ENCODE measurements at regions not wholly inside any gene's neighbourhood (a gene's known extent, or its start where the extent isn't known, plus 50 kb on each side); places are given as distances from the start of the nearest gene placed in this dataset.

GRCh38 chrX:148372925-148373324 lies 127.5 kb upstream of the AFF2 start:
- DNase-seq: no peak

DNA sequence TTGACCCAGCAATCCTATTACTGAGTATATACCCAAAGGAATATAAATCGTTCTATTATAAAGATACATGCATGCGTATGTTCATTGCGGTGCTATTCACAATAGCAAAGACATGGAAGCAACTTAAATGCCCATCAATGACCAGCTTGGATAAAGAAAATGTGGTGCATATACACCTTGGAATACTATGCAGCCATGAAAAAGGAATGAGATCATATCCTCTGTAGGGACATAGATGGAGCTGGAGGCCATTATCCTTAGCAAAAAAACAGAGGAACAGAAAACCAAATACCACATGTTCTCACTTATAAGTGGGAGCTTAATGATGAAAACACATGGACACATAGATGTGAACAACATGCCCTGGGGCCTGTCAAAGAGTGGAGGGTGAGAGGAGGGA lies 124.1 kb upstream of the AFF2 start:
- no peak for DNase-seq

DNA sequence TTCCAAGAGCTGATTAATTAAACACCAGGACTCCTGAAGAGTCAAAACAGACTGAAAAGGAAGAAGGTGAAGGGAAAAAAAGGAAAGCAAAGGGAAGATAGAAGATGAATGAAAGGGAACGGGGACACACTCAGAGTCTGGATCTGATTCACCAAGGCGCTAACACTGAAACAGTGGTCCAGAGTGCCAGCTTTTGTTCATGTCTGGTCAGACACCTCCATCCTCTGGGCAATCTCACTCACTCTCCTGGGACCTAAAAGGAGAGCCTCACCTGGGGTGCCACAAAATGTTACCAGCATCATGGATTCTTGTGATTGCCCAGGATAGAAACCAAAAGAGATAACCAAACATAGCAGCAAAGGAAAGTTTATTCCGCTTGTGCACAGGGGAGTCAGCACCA lies 120.3 kb upstream of the AFF2 start:
- peak; percentile 1 for DNase-seq

DNA sequence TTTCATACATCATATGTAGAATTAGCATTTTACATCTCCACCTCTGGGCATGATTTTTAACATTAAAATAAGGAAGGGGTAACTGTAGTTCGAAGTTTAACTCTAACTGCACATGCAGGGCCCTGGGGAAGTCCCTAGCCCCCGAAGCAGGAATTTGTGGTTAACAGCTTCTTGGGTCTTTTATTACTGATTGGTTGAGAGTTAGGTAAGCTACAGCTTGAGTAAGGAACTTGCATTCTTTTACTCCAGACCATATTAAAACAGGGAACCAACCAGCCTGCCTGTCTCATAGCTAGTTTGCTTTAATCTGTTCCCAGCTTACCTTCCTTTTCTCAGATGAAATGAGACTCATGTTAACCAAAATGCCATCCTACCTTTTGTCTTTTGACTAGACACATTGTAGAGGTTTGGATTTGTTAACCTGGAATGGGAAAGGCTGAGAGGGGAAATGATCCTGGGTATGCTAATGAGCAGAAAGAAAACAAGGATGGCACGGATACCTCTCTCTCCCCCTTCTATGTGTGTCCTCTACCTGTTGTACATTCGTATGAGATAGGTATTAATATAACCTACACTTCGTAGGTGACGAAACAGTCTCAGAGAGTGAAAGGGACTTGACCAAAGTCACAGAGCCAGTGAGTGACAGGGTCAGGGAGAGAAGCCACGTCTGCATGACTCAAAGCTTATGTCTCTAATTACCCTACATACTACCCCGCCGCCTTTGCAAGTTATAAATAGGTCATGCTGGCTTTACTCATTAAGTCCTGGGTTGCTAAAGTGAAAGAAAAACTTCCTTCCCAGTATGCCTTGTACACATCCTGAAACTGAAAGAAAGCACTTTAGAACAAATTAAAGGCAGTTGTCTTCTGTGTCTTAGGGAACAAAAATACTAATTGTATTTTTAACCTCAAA lies 119.5 kb upstream of the AFF2 start:
- DNase-seq: peak; percentile 58

DNA sequence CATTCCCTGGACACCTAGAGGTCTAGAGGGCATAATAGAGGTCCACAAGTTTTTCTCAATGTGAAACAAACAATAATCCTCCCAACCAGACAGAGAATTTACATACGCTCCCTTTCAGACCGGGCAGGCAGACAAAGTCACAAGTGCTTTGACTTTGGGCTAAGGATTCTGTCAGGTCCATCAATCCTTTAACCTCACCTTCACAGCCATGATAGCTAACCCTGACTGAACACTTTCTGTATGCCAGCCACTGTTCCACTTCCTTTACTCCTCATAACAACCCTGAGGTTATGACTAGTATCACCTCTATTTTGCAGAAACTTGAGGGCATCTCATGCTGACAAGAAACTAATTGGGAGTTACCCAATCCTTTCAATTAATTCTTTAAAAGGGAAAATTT lies 118.8 kb upstream of the AFF2 start:
- DNase-seq: no peak

GRCh38 chrX:148382983-148383382 lies 117.4 kb upstream of the AFF2 start:
- no peak for DNase-seq

DNA sequence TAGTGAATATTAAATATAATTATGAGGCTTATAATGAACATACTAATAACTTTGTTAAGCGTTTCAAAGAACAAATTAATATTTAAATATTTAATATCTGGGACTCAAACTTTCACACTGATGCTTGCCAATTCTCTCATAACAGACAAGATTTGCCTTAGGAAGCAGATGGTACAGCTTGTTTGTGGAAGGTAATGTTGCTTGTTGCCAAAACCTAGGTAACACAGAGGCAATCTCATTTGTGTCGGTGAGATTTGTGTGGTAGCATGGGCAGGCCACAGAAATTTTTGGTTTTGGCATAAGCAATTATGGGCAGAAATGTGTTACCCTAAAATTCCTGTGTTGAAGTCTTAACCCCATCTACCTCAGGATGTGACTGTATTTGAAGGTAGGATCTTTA lies 114.9 kb upstream of the AFF2 start:
- DNase-seq: no peak

DNA sequence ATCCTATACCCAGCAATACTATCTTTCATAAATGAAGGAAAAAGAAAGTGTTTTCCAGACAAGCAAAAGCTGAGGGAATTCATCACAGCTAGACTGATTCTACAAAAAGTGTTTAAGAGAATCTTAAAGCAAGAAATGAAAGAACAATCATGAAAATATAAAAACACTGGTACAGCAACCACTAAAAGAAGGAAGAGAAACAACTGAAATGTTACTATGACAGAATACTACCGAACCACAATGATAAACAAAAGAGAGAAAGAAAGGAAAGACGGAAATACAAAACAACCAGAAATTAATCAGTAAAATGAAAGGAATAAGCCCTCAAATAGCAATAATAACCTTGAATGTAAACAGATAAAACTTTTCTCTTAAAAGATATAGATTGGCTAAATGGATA lies 110.8 kb upstream of the AFF2 start:
- DNase-seq: no peak

DNA sequence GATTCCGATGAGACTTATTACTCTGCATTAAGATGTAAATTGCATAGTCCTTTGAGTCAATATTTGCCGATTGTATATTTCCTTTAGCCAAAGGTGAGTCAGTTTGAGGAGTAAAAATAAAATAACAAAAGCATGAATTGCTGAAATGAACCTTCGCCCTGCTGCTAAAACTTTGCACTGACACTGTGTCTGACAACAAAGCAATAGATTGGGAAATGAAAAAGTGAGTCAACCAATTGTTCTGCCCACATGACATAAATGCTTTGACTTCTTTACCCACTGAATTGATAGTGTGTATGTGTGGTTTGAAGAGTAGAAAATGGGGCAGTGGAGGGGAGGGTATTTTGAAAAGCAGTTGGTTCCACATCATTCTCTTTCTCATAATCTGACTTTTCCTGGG lies 88.4 kb upstream of the AFF2 start:
- DNase-seq: no peak

GRCh38 chrX:148416142-148416541 lies 84.3 kb upstream of the AFF2 start:
- DNase-seq: no peak

DNA sequence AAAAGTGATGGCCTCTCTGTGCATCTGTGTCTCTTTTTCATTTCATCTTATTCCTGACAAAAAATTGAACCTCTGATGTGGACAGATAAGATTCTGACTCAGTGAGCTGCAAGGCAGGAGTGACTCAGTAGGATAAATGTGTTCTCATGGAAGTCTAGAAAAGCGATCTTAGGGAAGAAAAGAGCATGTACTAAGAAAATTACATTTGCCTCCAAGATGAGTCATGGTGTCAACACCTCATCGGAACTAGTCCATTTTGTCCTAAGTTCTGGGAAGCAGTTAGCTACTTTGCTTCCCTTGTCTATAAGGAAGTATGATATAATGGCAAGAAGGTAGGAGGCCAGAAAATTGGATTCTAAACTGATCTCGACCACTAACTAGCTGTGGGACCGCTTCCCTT lies 83.5 kb upstream of the AFF2 start:
- no peak for DNase-seq

DNA sequence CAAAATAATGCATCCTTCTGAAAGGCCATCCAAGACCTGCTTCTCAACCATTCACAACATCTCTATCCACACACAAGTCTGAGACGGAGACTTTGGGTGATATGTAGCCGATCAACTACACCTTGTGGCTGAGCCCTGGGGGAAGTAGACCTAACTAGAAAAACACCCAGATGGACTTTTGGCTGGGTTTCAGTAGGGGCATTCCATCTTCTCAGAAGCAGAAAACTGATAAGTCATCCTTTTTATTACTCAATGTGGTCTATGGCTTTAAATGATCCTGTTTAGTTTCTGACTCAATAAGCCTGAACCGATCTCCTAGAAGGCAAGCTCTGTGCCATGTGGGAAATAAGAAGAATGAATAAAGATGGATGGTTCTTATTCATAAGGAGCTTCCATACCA lies 82.5 kb upstream of the AFF2 start:
- DNase-seq: no peak

DNA sequence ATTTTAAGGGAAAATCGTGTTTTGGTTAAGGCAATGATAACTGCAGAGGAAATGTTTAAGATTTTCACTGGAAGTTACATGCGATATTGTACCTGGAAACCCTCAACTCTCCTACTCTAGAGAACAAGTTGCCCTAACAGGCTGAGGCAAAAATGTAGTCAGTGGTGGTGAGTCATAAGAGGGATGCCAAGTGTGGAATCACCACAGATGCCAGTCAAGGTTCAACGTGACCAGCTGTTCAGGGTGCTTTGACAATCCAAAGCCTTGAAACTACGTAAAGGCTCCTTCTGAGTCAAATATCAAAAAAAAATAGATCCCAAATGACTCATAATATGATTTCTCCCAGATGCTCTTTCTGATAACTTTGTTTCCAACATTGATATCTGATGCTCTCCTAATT lies 77.9 kb upstream of the AFF2 start:
- no peak for DNase-seq

DNA sequence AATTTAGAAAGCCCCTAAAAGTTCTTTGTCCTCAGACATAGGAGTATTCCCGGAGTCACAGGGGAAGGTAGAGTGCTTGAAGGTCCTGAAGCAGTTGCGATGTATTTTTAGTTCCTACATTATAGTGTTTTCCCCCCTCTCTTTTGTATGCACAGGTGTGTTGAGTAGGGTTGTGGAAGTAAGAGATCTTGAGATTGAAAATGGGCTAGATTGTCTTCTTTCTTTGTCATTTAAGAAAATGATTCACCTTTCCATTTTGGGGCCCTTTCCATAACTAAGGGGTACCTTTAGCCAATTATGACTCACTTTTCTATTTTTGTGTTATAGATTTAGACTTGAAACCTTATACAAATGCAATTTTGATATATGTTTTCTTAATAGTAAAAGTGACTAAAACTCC lies 75.8 kb upstream of the AFF2 start:
- no peak for DNase-seq

DNA sequence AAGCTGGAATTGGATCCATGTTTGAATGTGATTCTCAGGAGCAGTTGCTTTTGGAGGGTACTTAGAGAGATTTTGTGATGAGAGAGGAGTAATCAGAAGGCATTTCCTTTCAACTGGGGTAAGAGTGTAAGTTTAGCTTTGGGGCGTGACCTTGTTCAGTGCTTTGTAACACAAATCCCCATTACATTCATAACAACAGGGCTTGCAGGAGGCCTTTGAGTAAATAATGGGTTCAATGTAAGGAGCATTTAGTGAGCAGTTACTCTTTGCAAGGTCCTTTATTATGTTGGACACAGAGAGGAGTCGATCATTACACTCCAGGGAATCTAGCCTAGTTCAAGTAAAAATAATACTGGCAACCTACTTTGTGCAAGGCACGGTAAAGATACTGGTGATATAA lies 74.0 kb upstream of the AFF2 start:
- no peak for DNase-seq

DNA sequence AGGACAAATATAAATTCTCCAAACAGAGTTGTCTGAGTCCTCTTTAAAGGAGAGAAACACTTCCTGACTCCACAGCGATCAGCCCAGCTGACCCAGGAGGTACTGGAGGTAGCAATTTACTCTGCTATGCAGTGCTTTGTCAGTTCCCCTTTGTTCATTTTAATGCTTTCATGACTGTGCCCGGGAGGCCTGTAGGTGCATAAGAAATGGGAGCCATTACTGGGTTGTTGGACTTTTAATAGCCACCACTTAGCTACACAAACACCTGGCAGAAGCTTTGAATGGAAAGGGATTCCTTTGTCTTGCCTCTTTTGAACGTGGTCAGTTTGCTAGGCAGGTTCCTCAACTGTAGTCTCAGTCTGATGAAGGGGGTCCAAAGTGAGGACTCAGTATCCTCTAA lies 59.0 kb upstream of the AFF2 start:
- no peak for DNase-seq

DNA sequence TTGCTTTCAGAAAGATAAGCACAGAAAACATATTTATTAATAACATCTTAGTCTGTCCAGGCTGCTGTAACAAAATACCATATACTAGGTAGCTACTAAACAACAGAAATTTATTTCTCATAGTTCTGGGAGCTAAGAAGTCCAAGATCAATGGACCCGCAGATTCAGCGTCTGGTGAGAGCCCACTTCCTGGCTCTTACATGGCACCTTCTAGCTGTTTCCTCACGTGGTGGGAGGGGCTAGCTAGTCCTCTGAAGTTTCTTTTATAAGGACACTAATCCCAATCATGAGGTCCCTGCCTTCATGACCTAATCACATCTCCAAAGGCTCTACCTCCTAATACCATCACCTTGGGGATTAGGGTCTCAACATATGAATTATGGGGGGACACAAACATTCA lies 57.2 kb upstream of the AFF2 start:
- no peak for DNase-seq

GRCh38 chrX:148448686-148449085 lies 51.7 kb upstream of the AFF2 start:
- no peak for DNase-seq
